NT2/D1 (cell line): ENCODE measurements at regions not wholly inside any gene's neighbourhood (a gene's known extent, or its start where the extent isn't known, plus 50 kb on each side); places are given as distances from the start of the nearest gene placed in this dataset.

Source experiments
- SUZ12 ChIP-seq: IDR thresholded peaks from 2 replicates; pipeline ENCODE4 v1.6.1; 2011; ENCODE audit not compliant: insufficient read length, insufficient read depth; ENCODE audit errors: extremely low read depth
- ZNF274 ChIP-seq: IDR thresholded peaks from 2 replicates; pipeline ENCODE4 v1.6.1; 2011; ENCODE audit warnings: mild to moderate bottlenecking, low read depth, low read length

DNA sequence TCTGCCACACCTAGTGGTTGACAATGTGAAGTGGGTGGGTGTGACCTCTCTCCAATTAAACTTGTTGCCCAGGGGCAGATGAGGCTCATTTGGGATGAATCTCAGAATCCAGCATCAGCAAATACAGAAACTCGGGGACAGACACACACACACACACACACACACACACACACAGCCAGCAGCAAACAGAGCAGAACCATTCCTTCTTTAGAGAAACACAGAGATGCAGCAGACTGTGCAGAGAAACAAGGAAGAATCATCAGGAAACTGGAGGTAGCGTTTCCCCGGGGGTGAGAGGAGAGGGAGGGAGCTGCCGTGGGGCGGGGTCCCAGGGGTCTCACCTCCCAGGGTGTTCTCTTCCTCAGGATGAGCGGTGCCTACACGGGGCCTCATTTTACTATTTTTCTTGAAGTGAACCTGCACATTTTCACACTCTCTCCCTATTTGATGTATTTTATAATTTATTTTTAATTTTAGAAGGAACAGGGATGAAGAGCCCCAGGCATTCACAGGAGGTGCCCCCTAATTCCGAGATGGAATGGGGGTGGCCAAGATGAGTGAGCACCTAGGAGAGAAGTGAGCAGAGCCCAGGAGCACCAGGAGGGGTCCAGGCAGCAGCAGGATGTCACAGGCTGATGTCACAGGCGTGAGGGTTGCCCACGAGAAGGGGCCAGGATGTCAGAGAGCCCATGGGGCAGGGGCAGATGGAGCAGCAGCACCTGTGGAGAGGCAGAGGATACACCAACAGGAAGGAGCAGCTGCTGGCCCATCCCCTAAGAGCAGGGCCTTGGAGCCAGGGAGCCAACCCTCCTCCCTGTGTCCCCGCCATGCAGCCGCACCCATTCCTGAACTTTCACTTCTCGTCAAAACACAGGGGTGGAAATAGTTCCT is 85.3 kb upstream of the PPP2R2D start:
- TF ChIP-seq ZNF274 (no peak), SUZ12 (no peak)
